HG03060 (cell line): ENCODE measurements at regions not wholly inside any gene's neighbourhood (a gene's known extent, or its start where the extent isn't known, plus 50 kb on each side); places are given as distances from the start of the nearest gene placed in this dataset.

Experiments
- ATAC-seq: cut with Tn5 transposase; IDR thresholded peaks from one replicate; pipeline ENCODE4 v1.9.1; 2021; ENCODE audit warnings: low read depth, moderate number of reproducible peaks; ENCODE audit not compliant: unreplicated experiment

DNA sequence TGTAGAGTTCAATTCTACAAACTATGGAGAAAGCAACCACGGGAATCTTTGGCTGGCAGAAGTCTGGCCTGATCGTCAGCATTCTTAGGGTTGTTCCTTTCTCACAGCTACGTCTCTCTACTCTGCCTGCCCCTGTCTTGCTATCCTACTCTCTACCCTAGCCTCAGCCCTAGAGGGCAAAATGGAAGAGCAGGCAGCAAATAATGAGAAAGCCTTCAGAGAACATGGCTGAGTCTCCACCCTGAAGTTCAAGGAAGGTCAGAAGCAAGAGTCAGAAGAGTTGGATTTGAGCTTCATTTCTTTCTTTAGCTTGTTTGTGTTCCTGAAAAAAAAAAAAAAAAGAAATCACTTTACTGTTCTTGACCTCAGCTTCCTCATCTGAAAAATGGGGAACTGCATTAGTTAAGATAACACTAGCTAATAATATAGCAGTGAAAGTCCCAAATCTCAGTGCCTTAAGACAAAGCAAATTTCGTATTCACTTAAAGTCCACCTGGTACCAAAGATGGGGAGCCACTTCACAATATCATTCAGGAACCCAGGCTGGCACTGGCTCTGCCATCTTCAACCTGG is 50.2 kb upstream of the CCND2 start:
- ATAC-seq, result no peak

- no peak for ATAC-seq
Observed at GRCh38 chr12:4221258-4221620, 52.3 kb upstream of the CCND2 start.

DNA sequence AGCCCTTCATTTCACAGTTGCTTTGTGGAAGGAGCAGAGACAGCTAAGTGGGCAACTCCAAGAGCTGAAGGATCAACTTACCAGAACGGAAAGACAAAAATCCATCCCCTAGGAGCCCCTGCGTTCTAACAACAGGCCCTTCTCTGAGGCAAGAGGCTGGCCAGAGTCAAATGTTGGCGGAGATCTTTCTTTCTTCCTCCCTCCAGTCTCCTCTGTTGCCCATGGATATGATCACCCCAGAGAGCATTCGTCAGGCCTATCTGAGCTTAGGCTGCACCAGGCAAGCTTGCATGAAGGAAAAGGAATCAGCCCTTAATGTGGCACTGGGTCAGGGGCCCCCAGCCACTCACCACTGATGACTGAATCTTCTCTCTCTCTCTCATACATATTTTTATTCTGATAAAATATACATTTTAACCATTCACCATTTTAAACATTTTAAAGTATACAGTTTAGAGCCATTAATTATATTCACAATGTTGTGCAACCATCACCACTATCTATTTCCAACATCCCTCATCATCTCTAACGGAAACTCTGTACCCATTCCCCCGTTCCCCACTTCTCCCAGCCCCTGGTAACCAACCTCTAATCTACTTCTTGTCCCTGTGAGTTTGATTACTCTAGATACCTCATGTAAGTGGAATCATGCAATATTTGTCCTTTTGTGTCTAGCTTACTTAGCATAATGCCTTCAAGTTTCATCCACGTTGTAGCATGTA is 52.9 kb upstream of the CCND2 start:
- ATAC-seq, result no peak

- ATAC-seq, result no peak
Observed at GRCh38 chr12:4217091-4217490, 56.5 kb upstream of the CCND2 start.

DNA sequence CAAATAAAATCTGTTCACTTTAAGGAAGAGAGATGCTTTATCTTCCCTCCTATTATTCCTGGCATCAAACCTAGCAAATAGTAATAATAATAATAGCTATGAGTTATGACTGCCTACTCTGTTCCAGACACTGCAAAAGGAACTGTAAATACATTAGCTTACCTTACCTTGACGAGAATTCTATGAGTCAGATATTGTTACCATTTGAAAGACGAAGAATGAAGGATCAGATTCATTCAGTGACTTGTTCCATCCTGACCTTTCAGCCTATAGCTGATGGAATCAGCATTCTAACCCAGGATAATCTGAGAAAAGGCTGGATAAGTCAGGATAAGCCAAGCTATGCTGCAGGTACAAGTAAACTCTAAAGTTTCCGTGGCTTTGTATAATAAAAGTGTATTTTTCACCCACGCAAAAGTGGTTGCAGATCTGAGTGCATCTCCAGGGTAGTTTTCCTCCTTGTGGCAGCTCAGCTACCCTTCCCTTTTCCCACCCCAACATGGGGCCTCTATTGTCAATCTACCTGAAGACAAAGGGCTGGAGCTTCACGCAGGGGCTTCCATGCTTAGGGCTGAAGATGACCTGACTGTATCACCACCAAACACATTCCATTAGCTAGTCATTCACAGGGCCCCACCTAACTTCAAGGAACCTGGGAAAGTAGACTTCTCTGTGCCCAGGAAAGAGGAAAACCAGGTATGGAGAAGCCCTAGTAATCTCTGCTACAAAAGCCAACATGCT is 57.2 kb upstream of the CCND2 start:
- peak; percentile 7 for ATAC-seq

- ATAC-seq, result peak; percentile 59
Observed at GRCh38 chr12:4215229-4216186, 58.1 kb upstream of the CCND2 start.

GRCh38 chr12:4214877-4215228 is 58.7 kb upstream of the CCND2 start:
- no peak for ATAC-seq

- ATAC-seq, result no peak
Observed at GRCh38 chr12:4213471-4213870, 60.1 kb upstream of the CCND2 start.

DNA sequence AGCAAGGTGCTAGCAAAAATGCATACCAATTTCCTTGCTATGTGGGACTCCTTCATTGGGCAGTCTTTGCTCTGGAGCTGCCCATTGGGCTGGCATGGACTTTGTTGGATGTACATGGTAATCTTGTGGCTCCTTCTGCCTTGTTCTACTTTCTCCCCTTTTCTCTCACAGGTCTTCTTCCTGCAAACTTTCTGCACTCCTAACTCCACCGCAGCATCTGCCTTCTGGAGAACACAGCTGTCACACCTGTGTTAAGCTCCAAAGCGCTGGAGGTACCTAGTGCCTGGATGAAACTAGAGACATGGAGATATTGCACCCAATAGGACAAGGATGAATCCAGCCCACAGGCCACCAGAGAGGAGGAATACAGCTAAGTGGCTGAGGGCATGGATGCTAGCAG is 60.7 kb upstream of the CCND2 start:
- ATAC-seq, result no peak

DNA sequence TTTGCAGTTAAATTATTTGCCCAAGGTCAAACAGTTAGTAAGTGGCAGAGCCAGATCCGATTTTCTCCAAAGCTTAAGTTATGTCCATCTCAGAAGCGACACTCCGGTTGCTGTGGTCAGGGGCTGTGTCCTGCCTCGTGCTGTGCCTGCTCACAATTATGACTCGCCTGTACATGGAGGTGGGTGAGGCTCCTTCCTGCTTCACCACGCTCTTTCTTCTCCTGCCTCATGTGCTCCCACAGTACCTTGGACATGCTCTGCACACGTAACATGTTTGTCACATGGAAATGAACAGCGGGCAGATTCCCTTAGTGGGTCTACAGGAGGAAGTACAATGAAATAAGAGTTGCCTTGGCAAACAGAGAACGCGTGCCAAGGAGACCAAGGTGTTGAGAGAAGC is 62.2 kb upstream of the CCND2 start:
- ATAC-seq, result no peak

DNA sequence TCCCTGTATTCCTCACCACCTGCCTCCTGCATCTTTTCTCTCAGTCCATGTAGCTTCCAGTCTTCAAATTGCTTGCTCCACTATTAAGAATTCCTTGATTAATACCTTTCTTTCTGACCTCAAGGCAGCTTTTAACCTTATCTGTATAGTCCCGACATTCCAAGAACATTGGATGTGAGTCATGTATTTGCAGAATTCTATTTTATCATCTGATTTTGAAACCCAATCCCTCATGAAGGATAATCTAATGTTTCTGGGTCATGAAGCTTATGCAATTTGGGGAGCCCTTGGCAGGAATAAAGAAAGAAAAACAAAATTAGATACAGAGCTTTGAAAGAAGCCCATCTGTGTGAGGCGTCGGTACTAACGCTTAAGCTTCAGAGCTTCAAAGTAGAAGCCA is 63.4 kb upstream of the CCND2 start:
- no peak for ATAC-seq

- no peak for ATAC-seq
Observed at GRCh38 chr12:4206470-4206869, 67.1 kb upstream of the CCND2 start.

GRCh38 chr12:4203772-4204376 is 69.7 kb upstream of the CCND2 start:
- ATAC-seq, result no peak

- ATAC-seq, result no peak
Observed at GRCh38 chr12:4202918-4203317, 70.6 kb upstream of the CCND2 start.

- ATAC-seq, result no peak
Observed at GRCh38 chr12:4202487-4202886, 71.1 kb upstream of the CCND2 start.

GRCh38 chr12:4201333-4202100 is 72.0 kb upstream of the CCND2 start:
- ATAC-seq, result no peak

DNA sequence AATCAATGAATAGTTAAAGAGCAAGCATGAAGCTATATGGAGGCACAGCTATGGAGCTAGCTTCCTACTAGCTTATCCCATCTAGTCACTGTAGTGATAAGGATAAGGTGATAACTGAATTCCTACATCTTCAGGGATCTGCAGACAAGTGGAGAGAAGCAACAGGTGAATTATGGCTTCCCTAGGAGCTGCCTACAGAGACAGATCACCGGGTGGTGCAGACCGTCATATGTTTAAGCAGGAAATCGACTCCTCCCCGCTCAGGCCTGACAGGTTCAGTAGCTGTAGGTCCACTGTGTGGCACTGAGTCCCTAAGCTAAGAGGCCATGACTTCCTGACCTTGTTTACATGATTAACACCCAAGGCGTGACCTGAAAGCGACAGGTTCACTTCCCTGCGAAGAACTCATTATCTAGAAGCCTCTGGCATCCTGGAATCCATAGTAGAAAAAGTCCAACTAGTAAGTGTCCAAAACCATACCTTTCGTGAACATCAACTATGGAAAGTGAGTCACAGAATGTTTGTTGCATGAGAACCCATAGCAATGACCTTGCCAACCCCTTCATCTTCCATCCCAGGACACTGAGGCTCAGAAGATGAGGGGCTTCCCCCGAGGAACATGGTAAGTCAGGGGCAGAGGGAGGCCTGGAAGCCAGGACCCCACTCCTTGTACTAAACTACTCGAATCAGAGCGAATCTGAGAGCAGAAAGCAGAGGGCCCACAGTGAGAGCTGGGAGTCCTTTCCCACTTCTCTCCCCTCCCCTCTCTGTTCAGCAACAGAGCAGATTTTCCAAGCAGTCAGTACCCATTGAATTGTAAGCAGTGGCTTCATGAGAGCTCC is 75.4 kb upstream of the CCND2 start:
- no peak for ATAC-seq

GRCh38 chr12:4196805-4197420 is 76.6 kb upstream of the CCND2 start:
- no peak for ATAC-seq
